Right cardiac atrium (tissue), 5 donors: ENCODE measurements at regions not wholly inside any gene's neighbourhood (a gene's known extent, or its start where the extent isn't known, plus 50 kb on each side); places are given as distances from the start of the nearest gene placed in this dataset.
"Not testable (repeated sequence)": the region's sequence is repeated elsewhere in the genome, so short reads cannot be mapped to it uniquely, and the experiment has no call there.

Source experiments
- ATAC-seq, 2 donors: fragments of 200-7000 bp; cut with Tn5 transposase; one replicate each; pipeline versions ENCODE4 v1.8.0 to v1.9.1; 2020; ENCODE audit warnings: moderate library complexity in 2 of 2, mild to moderate bottlenecking in 1 of 2
- DNase-seq, 3 donors: peaks; one replicate each; pipeline ENCODE4 v3.0.0-alpha.2; 2020
- H3K27ac ChIP-seq: one replicate; pipeline ENCODE4 v1.5.1; 2013; ENCODE audit warnings: mild to moderate bottlenecking, low read length, control low read depth, moderate library complexity
- H3K27me3 ChIP-seq: one replicate; pipeline ENCODE4 v1.6.1; 2013; ENCODE audit not compliant: control insufficient read depth, insufficient read depth
- H3K4me1 ChIP-seq: one replicate; pipeline ENCODE4 v1.6.1; 2013; ENCODE audit warnings: low read length; ENCODE audit not compliant: control insufficient read depth, insufficient read depth
- H3K4me3 ChIP-seq: one replicate; pipeline ENCODE4 v1.5.1; 2013; ENCODE audit warnings: low read length, control low read depth
- H3K9me3 ChIP-seq: one replicate; pipeline ENCODE4 v1.6.1; 2013; ENCODE audit warnings: low read length; ENCODE audit not compliant: control insufficient read depth
- WGBS: extraction: QIAGEN DNeasy Blood & Tissue Kit; methylation state at CpG from one replicate; pipeline ENCODE4 v1.1.7; 2013; 5-methylcytosine and 5-hydroxymethylcytosine counted together
- intact Hi-C, 4 donors: fragments of 100-400 bp; cut with DNase I; formaldehyde crosslinking; loops; one replicate each; pipeline versions ENCODE4 v1.11.0 to v1.14.0; 2022 to 2023
- donor health status: healthy with polysubstance abuse.
- donor health status: DM: no; HTN: yes; CAD: no.
- donor health status: DM: no; HTN: no; CAD: no.
- donor health status: DM: no; HTN: yes; CAD: no; lungs with severe emphysema.
- donor health status: DM: yes; HTN: yes; CAD: no.

GRCh38 chr9:29160763-29161353, 1587.6 kb upstream of the C9orf72 start:
- 79% methylated on average over 6 of the region's 6 CpGs for WGBS
- intact Hi-C loops = no loop called here

GRCh38 chr9:29174136-29174535, 1600.9 kb upstream of the C9orf72 start:
- Histone ChIP-seq H3K27me3 (no peaks in the 10 kb centered on the region), H3K9me3 (no peaks in the 10 kb centered on the region), H3K4me3 (no peak overlapping the region), H3K27ac (no peak overlapping the region), H3K4me1 (no peaks in the 10 kb centered on the region)
- 72% methylated on average over 3 of the region's 3 CpGs for WGBS
- ATAC-seq (no peak), DNase-seq (no peak)
- intact Hi-C loops = no loop called here

More at GRCh38 chr9:29160763-29161353, 1587.6 kb upstream of the C9orf72 start:
- Histone ChIP-seq H3K4me1 (no peaks in the 10 kb centered on the region), H3K4me3 (no peak overlapping the region), H3K27me3 (no peaks in the 10 kb centered on the region), H3K27ac (no peak overlapping the region), H3K9me3 (no peaks in the 10 kb centered on the region)
- DNase-seq (peak in 1 of 3 donors; percentile 21), ATAC-seq (no peak)

DNA sequence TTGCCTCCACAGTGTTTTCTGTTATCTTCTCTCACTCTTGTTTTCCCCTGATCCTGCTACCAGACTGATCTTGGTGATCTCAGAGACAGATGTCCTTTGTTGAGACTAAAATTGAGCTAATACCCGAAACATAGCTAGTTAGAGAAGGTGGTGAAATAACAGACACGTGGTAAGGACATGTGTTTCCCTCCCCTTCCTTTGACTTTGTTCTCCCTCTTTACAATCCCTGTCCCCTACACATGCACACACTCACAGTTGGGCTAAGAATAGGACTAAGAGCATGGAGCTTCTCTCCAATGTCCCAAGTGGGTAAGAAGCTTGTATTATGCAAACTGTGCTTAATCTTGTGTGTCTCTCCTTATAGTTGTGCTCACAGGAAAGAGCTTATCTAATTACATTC, 1603.0 kb upstream of the C9orf72 start:
- no peak for ATAC-seq
- Histone ChIP-seq H3K9me3 (no peaks in the 10 kb centered on the region), H3K4me3 (no peak overlapping the region), H3K27ac (no peak overlapping the region), H3K27me3 (no peaks in the 10 kb centered on the region), H3K4me1 (no peaks in the 10 kb centered on the region)
- intact Hi-C loops = no loop called here
- DNase-seq = no peak
- WGBS = 46% methylated on average over 2 of the region's 2 CpGs

DNA sequence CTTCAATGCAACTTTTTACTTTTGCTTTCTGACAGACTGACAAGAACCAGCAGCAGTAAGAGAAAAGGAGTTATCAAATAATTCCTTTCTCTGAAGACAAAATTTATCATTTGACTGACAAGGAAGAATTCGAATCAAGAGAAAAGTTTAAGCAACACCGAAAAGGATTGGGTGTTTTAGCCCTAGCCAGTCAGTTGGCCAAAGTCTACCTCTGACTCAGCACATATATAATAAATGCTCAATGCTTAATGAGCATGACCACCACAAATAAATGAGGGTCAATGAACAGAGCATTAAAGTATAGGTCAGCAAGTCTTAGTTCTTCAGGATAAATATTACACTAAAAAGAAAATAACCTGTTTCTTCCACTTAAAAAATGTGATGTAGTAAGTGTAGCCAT, 1603.5 kb upstream of the C9orf72 start:
- Histone ChIP-seq H3K9me3 (no peaks in the 10 kb centered on the region), H3K27ac (no peak overlapping the region), H3K27me3 (no peaks in the 10 kb centered on the region), H3K4me1 (no peaks in the 10 kb centered on the region), H3K4me3 (no peak overlapping the region)
- ATAC-seq (no peak), DNase-seq (no peak)
- WGBS = 43% methylated on average over 2 of the region's 2 CpGs
- intact Hi-C loops = no loop called here

DNA sequence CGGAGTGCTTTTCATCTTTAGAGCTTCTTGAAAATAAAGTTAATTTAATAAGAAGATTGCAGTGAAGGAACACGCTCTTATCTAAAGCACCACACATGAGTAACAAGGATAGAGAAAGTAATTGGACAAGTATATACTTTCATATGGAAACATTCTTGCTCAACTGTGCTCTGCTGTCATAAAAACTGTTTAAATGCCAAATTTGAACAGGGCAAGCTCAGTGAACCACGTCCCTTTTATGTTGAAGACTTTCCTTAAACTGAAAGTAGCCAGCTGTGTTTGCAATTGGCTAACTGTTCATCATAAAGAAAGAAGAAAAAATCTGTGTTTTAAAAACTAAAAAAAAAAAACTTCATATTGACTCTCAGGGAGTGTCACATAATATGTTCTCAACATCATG, 1610.7 kb upstream of the C9orf72 start:
- no peak for ATAC-seq
- WGBS = 54% methylated on average over 3 of the region's 3 CpGs
- intact Hi-C loops = no loop called here
- Histone ChIP-seq H3K27me3 (no peaks in the 10 kb centered on the region), H3K9me3 (no peaks in the 10 kb centered on the region), H3K27ac (no peak overlapping the region), H3K4me1 (no peaks in the 10 kb centered on the region), H3K4me3 (no peak overlapping the region)
- DNase-seq = no peak

- ATAC-seq, intact Hi-C loops: not testable (repeated sequence)
- WGBS = 98% methylated on average over 20 of the region's 34 CpGs
These were observed 1615.5 kb upstream of the C9orf72 start for GRCh38 chr9:29188771-29189170.

GRCh38 chr9:29189221-29189620, 1615.9 kb upstream of the C9orf72 start:
- H3K4me3 ChIP-seq, ATAC-seq, H3K27ac ChIP-seq, H3K4me1 ChIP-seq, H3K9me3 ChIP-seq, DNase-seq, intact Hi-C loops, H3K27me3 ChIP-seq: not testable (repeated sequence)
- WGBS = 95% methylated on average over 27 of the region's 33 CpGs

More at GRCh38 chr9:29188771-29189170, 1615.5 kb upstream of the C9orf72 start:
- not testable (repeated sequence) for H3K27ac ChIP-seq, H3K9me3 ChIP-seq, H3K4me1 ChIP-seq, H3K4me3 ChIP-seq, H3K27me3 ChIP-seq
- peak in 1 of 3 donors; percentile 59 for DNase-seq

DNA sequence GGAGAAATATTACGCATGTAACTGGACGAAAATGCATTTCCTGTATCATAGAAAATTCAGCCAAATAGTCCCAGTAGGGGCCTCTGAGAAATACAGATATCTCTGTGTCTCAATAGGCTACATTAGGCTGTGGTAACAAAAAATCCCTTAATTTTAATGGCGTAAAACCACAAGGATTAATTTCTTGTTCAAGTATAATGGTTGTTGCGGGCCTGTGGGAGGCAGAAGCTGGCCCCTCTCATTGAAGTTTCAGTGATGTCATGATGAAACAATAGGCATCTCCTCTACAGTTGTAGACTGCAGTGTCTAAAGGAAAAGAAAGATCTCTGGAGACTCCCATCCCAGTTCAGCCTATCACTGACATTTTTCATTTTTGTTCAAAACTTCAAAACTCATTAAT, 1625.6 kb upstream of the C9orf72 start:
- H3K4me3 ChIP-seq = no peak overlapping the region
- WGBS = 68% methylated on average over 4 of the region's 4 CpGs
- H3K4me1 ChIP-seq = no peaks in the 10 kb centered on the region
- intact Hi-C loops = no loop called here
- DNase-seq (no peak), ATAC-seq (no peak)
- peaks cover under 1% of the 10 kb centered on the region for H3K9me3 ChIP-seq
- H3K27me3 ChIP-seq = no peaks in the 10 kb centered on the region
- no peak overlapping the region for H3K27ac ChIP-seq

- ATAC-seq (no peak), DNase-seq (no peak)
- H3K4me1 ChIP-seq = no peaks in the 10 kb centered on the region
- intact Hi-C loops = no loop called here
- H3K27ac ChIP-seq = no peak overlapping the region
- no peaks in the 10 kb centered on the region for H3K27me3 ChIP-seq
- no peak overlapping the region for H3K4me3 ChIP-seq
- WGBS = 64% methylated on average over 3 of the region's 3 CpGs
- no peaks in the 10 kb centered on the region for H3K9me3 ChIP-seq
These were observed 1626.7 kb upstream of the C9orf72 start for GRCh38 chr9:29199975-29200374.

DNA sequence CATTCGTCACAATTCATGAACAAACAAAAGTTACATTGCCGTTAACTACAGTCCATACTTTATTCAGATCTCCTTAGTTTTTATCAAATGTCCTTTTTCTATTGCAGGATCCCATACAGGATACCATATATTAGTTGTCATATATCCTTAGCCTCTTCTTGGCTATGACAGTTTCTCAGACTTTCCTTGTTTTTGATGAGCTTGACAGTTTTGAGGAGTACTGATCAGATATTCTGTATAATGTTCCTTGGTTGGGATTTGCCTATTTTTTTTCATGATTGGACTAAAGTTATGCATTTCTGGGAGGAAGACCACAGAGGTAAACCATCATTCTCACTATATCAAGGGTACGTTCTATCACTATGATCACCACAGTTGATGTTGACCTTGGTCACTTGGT, 1627.4 kb upstream of the C9orf72 start:
- Histone ChIP-seq H3K9me3 (no peaks in the 10 kb centered on the region), H3K4me1 (no peaks in the 10 kb centered on the region), H3K27ac (no peak overlapping the region), H3K4me3 (no peak overlapping the region), H3K27me3 (no peaks in the 10 kb centered on the region)
- ATAC-seq (no peak), DNase-seq (no peak)
- intact Hi-C loops = no loop called here
- WGBS = 86% methylated on average over 3 of the region's 3 CpGs

DNA sequence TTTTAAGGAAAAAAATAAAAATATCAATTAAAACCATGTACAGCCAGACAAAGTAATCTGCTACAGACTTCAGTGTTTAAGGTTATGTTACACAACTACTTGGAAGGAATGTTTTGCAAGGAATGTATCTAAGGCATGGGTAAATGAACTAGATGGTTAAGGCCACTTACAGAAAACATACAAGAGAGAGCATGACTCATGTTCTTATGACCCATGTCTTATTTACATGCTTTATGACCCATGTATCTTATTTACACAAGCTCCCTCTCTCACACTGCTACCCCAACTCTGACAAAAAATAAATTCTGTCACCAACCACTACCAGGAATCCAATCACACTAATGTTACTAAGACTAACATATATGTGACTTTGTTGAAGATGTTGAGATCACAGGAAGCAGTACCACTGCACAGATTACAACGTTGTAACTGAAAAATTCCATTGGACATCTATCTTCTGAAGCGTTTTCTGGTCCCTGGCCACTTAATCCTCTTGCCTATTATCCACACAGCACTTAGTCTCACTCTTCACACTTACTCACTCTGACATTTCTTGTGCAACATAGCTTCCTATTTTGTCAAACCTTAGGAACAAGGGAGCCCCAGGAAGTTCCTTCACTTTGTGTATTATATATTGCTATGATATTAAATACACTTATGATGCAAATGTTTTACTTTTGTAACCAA, 1630.1 kb upstream of the C9orf72 start:
- Histone ChIP-seq H3K9me3 (no peaks in the 10 kb centered on the region), H3K4me1 (no peaks in the 10 kb centered on the region), H3K4me3 (no peak overlapping the region), H3K27me3 (no peaks in the 10 kb centered on the region), H3K27ac (no peak overlapping the region)
- intact Hi-C loops = no loop called here
- DNase-seq (no peak), ATAC-seq (no peak)
- 23% methylated on average over 2 of the region's 2 CpGs for WGBS

GRCh38 chr9:29208670-29209069, 1635.4 kb upstream of the C9orf72 start:
- Histone ChIP-seq H3K27ac (no peak overlapping the region), H3K4me3 (no peak overlapping the region)
- intact Hi-C loops = no loop called here

More at GRCh38 chr9:29208670-29209069, 1635.4 kb upstream of the C9orf72 start:
- no peaks in the 10 kb centered on the region for H3K4me1 ChIP-seq
- ATAC-seq (no peak), DNase-seq (no peak)
- no peaks in the 10 kb centered on the region for H3K27me3 ChIP-seq
- H3K9me3 ChIP-seq = no peaks in the 10 kb centered on the region
